ENCODE measurements at regions not wholly inside any gene's neighbourhood (a gene's known extent, or its start where the extent isn't known, plus 50 kb on each side); places are given as distances from the start of the nearest gene placed in this dataset.

DNA sequence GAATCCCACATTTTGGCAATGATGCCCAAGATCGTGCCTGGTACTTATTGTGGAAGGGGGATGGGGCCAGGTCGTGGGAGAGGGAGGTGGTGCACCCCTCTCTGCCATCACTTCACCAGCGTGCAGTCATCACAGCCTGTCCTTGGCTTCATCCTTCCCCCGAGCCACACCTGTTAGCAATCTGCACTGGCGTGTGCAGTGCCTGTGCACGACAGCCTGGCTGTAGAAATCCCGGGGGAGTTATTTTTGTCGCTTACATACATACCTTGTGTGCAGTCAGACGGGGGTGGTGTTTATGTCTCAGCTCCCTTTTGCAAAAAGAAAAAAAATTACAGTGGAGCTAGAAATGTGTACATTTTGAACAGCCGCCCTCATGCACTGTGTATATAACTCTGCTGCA lies 216.0 kb downstream of the TLE3 start:
- Histone ChIP-seq H3K36me3 (ENCODE audit: insufficient read depth, low read length) (no peaks in the 10 kb centered on the region), H3K4me1 (ENCODE audit: control insufficient read depth, insufficient read depth, low read length) (no peaks in the 10 kb centered on the region), H3K9ac (ENCODE audit: low read depth, low read length) (no peak overlapping the region), H3K4me3 (ENCODE audit: low read length) (no peak overlapping the region), H3K27me3 (ENCODE audit: control insufficient read depth, insufficient read depth, low read length) (peaks cover 12% of the 10 kb centered on the region), H3K9me3 (replicated peaks; ENCODE audit: low read length) (peaks cover 3% of the 10 kb centered on the region), H3K4me2 (ENCODE audit: low read length) (no peak overlapping the region)

GRCh38 chr15:69883306-69883705 lies 214.4 kb downstream of the TLE3 start:
- H3K27me3 ChIP-seq (ENCODE audit: control insufficient read depth, insufficient read depth, low read length) = peaks cover 20% of the 10 kb centered on the region
- no peak overlapping the region for H3K4me3 ChIP-seq (ENCODE audit: low read length)
- no peak overlapping the region for H3K9ac ChIP-seq (ENCODE audit: low read depth, low read length)
- H3K36me3 ChIP-seq (ENCODE audit: insufficient read depth, low read length) = no peaks in the 10 kb centered on the region
- no peaks in the 10 kb centered on the region for H3K4me1 ChIP-seq (ENCODE audit: control insufficient read depth, insufficient read depth, low read length)
- H3K4me2 ChIP-seq (ENCODE audit: low read length) = no peak overlapping the region
- H3K9me3 ChIP-seq (replicated peaks; ENCODE audit: low read length) = peaks cover 3% of the 10 kb centered on the region

DNA sequence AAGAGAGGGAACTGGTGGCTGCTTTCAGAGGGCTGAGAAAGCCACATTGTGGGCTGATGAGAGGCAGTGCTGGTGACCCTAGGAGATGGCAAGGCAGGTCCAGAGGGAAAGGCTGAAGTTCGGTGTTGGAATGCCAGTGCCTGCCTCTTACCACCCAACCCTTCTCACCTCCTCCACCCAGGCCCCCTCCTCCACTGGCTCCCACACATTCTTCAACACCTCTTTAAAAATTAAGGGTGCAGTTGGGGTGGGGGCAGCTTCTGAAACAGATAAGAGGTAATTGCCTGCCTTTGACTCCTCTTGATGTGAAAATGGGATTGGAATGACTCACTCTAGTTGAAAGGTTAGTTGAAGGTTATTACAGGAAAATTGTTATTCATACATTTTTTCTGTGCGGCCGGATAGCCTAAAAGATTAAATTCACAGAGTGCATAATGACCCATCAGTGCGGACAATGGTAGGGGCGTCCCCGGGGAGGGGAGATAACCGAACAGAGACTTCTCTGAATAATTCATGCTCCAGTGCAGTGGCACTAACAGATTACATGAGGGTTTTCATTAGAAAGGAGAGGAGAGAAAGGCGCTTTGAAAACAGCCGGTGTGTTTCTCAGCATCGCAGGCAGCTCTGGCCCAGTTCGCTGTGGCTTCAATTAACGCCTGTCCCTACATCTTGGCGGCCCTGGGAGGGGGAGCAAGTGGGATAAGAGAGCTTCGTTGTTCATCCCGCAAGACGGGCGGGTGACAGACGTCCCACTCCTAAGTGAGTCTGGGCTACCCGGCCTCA lies 212.4 kb downstream of the TLE3 start:
- Histone ChIP-seq H3K4me2 (ENCODE audit: low read length) (no peak overlapping the region), H3K36me3 (ENCODE audit: insufficient read depth, low read length) (no peaks in the 10 kb centered on the region), H3K4me1 (ENCODE audit: control insufficient read depth, insufficient read depth, low read length) (no peaks in the 10 kb centered on the region), H3K9me3 (replicated peaks; ENCODE audit: low read length) (peaks cover 3% of the 10 kb centered on the region), H3K9ac (ENCODE audit: low read depth, low read length) (no peak overlapping the region), H3K27me3 (ENCODE audit: control insufficient read depth, insufficient read depth, low read length) (peaks cover 29% of the 10 kb centered on the region), H3K4me3 (ENCODE audit: low read length) (no peak overlapping the region)

GRCh38 chr15:69887009-69887408 lies 210.7 kb downstream of the TLE3 start:
- H3K27me3 ChIP-seq (ENCODE audit: control insufficient read depth, insufficient read depth, low read length) = peaks cover 37% of the 10 kb centered on the region
- H3K9ac ChIP-seq (ENCODE audit: low read depth, low read length) = no peak overlapping the region
- H3K36me3 ChIP-seq (ENCODE audit: insufficient read depth, low read length) = no peaks in the 10 kb centered on the region
- H3K4me3 ChIP-seq (ENCODE audit: low read length) = no peak overlapping the region
- H3K4me2 ChIP-seq (ENCODE audit: low read length) = no peak overlapping the region
- peaks cover 3% of the 10 kb centered on the region for H3K9me3 ChIP-seq (replicated peaks; ENCODE audit: low read length)
- H3K4me1 ChIP-seq (ENCODE audit: control insufficient read depth, insufficient read depth, low read length) = no peaks in the 10 kb centered on the region

- Histone ChIP-seq H3K9ac (ENCODE audit: low read depth, low read length) (no peak overlapping the region), H3K4me3 (ENCODE audit: low read length) (no peak overlapping the region), H3K9me3 (replicated peaks; ENCODE audit: low read length) (peaks cover 3% of the 10 kb centered on the region), H3K4me2 (ENCODE audit: low read length) (no peak overlapping the region), H3K4me1 (ENCODE audit: control insufficient read depth, insufficient read depth, low read length) (no peaks in the 10 kb centered on the region), H3K27me3 (ENCODE audit: control insufficient read depth, insufficient read depth, low read length) (peaks cover 32% of the 10 kb centered on the region), H3K36me3 (ENCODE audit: insufficient read depth, low read length) (no peaks in the 10 kb centered on the region)
Measured at GRCh38 chr15:69887553-69887952, 210.2 kb downstream of the TLE3 start.

GRCh38 chr15:69888406-69888805 lies 209.3 kb downstream of the TLE3 start:
- H3K9ac ChIP-seq (ENCODE audit: low read depth, low read length) = no peak overlapping the region
- no peak overlapping the region for H3K4me2 ChIP-seq (ENCODE audit: low read length)
- H3K27me3 ChIP-seq (ENCODE audit: control insufficient read depth, insufficient read depth, low read length) = peaks cover 35% of the 10 kb centered on the region
- H3K9me3 ChIP-seq (replicated peaks; ENCODE audit: low read length) = peaks cover under 1% of the 10 kb centered on the region
- no peak overlapping the region for H3K4me3 ChIP-seq (ENCODE audit: low read length)
- H3K4me1 ChIP-seq (ENCODE audit: control insufficient read depth, insufficient read depth, low read length) = no peaks in the 10 kb centered on the region
- H3K36me3 ChIP-seq (ENCODE audit: insufficient read depth, low read length) = no peaks in the 10 kb centered on the region

GRCh38 chr15:69891070-69891536 lies 206.6 kb downstream of the TLE3 start:
- no peak overlapping the region for H3K4me2 ChIP-seq (ENCODE audit: low read length)
- peaks cover 56% of the 10 kb centered on the region for H3K27me3 ChIP-seq (ENCODE audit: control insufficient read depth, insufficient read depth, low read length)
- no peaks in the 10 kb centered on the region for H3K36me3 ChIP-seq (ENCODE audit: insufficient read depth, low read length)
- H3K4me1 ChIP-seq (ENCODE audit: control insufficient read depth, insufficient read depth, low read length) = no peaks in the 10 kb centered on the region
- H3K4me3 ChIP-seq (ENCODE audit: low read length) = no peak overlapping the region
- H3K9ac ChIP-seq (ENCODE audit: low read depth, low read length) = no peak overlapping the region
- no peaks in the 10 kb centered on the region for H3K9me3 ChIP-seq (replicated peaks; ENCODE audit: low read length)

DNA sequence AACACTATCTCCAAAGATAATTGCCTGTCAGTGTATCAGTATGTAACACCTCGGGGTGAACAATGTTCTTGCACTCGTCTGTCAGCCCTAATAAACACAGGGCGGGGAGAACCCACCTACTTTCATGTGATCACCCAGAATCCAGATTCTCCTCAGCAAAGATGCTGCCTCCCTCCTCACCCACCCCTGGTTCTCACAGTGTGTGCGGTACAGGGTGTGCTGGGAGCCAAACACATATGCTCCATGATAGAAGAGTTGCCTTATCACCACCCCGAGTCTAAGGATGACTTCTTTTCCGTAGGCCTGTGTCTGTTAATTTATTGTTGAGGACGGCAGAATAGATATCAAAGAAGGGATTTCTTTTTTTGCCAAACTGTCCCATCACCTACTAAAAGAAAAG lies 206.1 kb downstream of the TLE3 start:
- Histone ChIP-seq H3K36me3 (ENCODE audit: insufficient read depth, low read length) (no peaks in the 10 kb centered on the region), H3K9me3 (replicated peaks; ENCODE audit: low read length) (no peaks in the 10 kb centered on the region), H3K27me3 (ENCODE audit: control insufficient read depth, insufficient read depth, low read length) (peaks cover 56% of the 10 kb centered on the region), H3K9ac (ENCODE audit: low read depth, low read length) (no peak overlapping the region), H3K4me3 (ENCODE audit: low read length) (no peak overlapping the region), H3K4me1 (ENCODE audit: control insufficient read depth, insufficient read depth, low read length) (no peaks in the 10 kb centered on the region), H3K4me2 (ENCODE audit: low read length) (no peak overlapping the region)

- Histone ChIP-seq H3K27me3 (ENCODE audit: control insufficient read depth, insufficient read depth, low read length) (peaks cover 59% of the 10 kb centered on the region), H3K9me3 (replicated peaks; ENCODE audit: low read length) (no peaks in the 10 kb centered on the region), H3K4me3 (ENCODE audit: low read length) (no peak overlapping the region), H3K4me1 (ENCODE audit: control insufficient read depth, insufficient read depth, low read length) (no peaks in the 10 kb centered on the region), H3K36me3 (ENCODE audit: insufficient read depth, low read length) (no peaks in the 10 kb centered on the region), H3K4me2 (ENCODE audit: low read length) (no peak overlapping the region), H3K9ac (ENCODE audit: low read depth, low read length) (no peak overlapping the region)
Measured at GRCh38 chr15:69892351-69892750, 205.4 kb downstream of the TLE3 start.

GRCh38 chr15:69893086-69893485 lies 204.6 kb downstream of the TLE3 start:
- H3K4me3 ChIP-seq (ENCODE audit: low read length) = no peak overlapping the region
- H3K36me3 ChIP-seq (ENCODE audit: insufficient read depth, low read length) = no peaks in the 10 kb centered on the region
- H3K27me3 ChIP-seq (ENCODE audit: control insufficient read depth, insufficient read depth, low read length) = peaks cover 57% of the 10 kb centered on the region
- H3K9me3 ChIP-seq (replicated peaks; ENCODE audit: low read length) = no peaks in the 10 kb centered on the region
- H3K4me1 ChIP-seq (ENCODE audit: control insufficient read depth, insufficient read depth, low read length) = no peaks in the 10 kb centered on the region
- H3K4me2 ChIP-seq (ENCODE audit: low read length) = no peak overlapping the region
- H3K9ac ChIP-seq (ENCODE audit: low read depth, low read length) = no peak overlapping the region

DNA sequence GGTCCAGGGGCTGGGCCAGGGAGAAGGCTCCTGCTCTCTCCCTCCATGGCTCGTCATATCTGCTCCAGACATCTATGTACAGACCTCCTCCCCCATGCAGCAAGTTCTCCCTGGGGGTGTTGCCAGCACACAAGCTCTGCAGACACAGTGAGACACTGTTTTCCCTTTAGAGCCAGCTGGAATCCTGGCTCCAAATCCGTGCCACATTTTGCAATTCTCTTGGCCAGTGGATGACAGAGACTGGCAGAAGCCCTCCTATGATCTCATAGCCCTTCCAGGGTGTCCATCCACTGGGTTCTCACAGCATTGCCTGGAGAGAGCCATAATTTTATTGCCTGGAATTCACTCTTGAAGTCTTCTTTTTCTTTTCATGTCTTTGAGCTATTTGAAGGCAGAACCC lies 203.9 kb downstream of the TLE3 start:
- H3K9ac ChIP-seq (ENCODE audit: low read depth, low read length) = no peak overlapping the region
- H3K4me2 ChIP-seq (ENCODE audit: low read length) = no peak overlapping the region
- H3K4me1 ChIP-seq (ENCODE audit: control insufficient read depth, insufficient read depth, low read length) = no peaks in the 10 kb centered on the region
- H3K36me3 ChIP-seq (ENCODE audit: insufficient read depth, low read length) = no peaks in the 10 kb centered on the region
- no peaks in the 10 kb centered on the region for H3K9me3 ChIP-seq (replicated peaks; ENCODE audit: low read length)
- H3K27me3 ChIP-seq (ENCODE audit: control insufficient read depth, insufficient read depth, low read length) = peaks cover 57% of the 10 kb centered on the region
- no peak overlapping the region for H3K4me3 ChIP-seq (ENCODE audit: low read length)

GRCh38 chr15:69895202-69895601 lies 202.5 kb downstream of the TLE3 start:
- H3K4me3 ChIP-seq (ENCODE audit: low read length) = no peak overlapping the region
- no peaks in the 10 kb centered on the region for H3K36me3 ChIP-seq (ENCODE audit: insufficient read depth, low read length)
- no peak overlapping the region for H3K4me2 ChIP-seq (ENCODE audit: low read length)
- no peak overlapping the region for H3K9ac ChIP-seq (ENCODE audit: low read depth, low read length)
- H3K27me3 ChIP-seq (ENCODE audit: control insufficient read depth, insufficient read depth, low read length) = peaks cover 49% of the 10 kb centered on the region
- no peaks in the 10 kb centered on the region for H3K9me3 ChIP-seq (replicated peaks; ENCODE audit: low read length)
- no peaks in the 10 kb centered on the region for H3K4me1 ChIP-seq (ENCODE audit: control insufficient read depth, insufficient read depth, low read length)
